OCI-LY1 (cell line): ENCODE measurements at regions not wholly inside any gene's neighbourhood (a gene's known extent, or its start where the extent isn't known, plus 50 kb on each side); places are given as distances from the start of the nearest gene placed in this dataset.
A peak's percentile ranks its signal among the peaks of the same experiment; 100 is the strongest.

Experiments
- H2AFZ ChIP-seq: fragments of 200-600 bp; sonication (generic), shearing (Covaris generic); 2 replicates; pipeline ENCODE4 v1.6.0; 2014; ENCODE audit warnings: antibody characterized with exemption, mild to moderate bottlenecking, low read length
- H3F3A ChIP-seq: fragments of 200-600 bp; sonication (generic), shearing (Covaris generic); 2 replicates; pipeline ENCODE4 v1.6.0; 2014; ENCODE audit warnings: mild to moderate bottlenecking, antibody characterized with exemption, low read length, moderate library complexity; ENCODE audit not compliant: insufficient read depth
- H3K27ac ChIP-seq: fragments of 200-600 bp; sonication (generic); 2 replicates; pipeline ENCODE4 v1.5.1; 2014; ENCODE audit warnings: low read length, mixed run types, mild to moderate bottlenecking, low read depth; ENCODE audit not compliant: poor library complexity, severe bottlenecking
- H3K27me3 ChIP-seq: fragments of 200-600 bp; sonication (generic); 2 replicates; pipeline ENCODE4 v1.6.0; 2014; ENCODE audit warnings: antibody characterized with exemption, mild to moderate bottlenecking, low read length, moderate library complexity; ENCODE audit not compliant: insufficient read depth
- H3K36me3 ChIP-seq: fragments of 200-600 bp; sonication (generic); 2 replicates; pipeline ENCODE4 v1.6.1; 2014; ENCODE audit warnings: mild to moderate bottlenecking, antibody characterized with exemption, low read length, moderate library complexity, mixed read lengths; ENCODE audit not compliant: insufficient read depth
- H3K4me1 ChIP-seq: fragments of 200-600 bp; sonication (generic); 2 replicates; pipeline ENCODE4 v1.5.1; 2014; ENCODE audit warnings: mild to moderate bottlenecking, low read length, moderate library complexity; ENCODE audit not compliant: insufficient read depth, severe bottlenecking
- H3K4me2 ChIP-seq: fragments of 200-600 bp; sonication (generic), shearing (Covaris generic); 2 replicates; pipeline ENCODE4 v1.6.1; 2014; ENCODE audit warnings: low read length
- H3K4me3 ChIP-seq: fragments of 200-600 bp; sonication (generic); 2 replicates; pipeline ENCODE4 v1.5.1; 2014; ENCODE audit warnings: low read length, low read depth, mild to moderate bottlenecking, mixed read lengths; ENCODE audit not compliant: poor library complexity, severe bottlenecking
- H3K79me2 ChIP-seq: fragments of 200-600 bp; shearing (Covaris generic); 2 replicates; pipeline ENCODE4 v1.6.1; 2016; ENCODE audit warnings: mixed run types, low read length, mixed read lengths; ENCODE audit not compliant: insufficient read depth
- H3K9ac ChIP-seq: fragments of 200-600 bp; sonication (generic), shearing (Covaris generic); 2 replicates; pipeline ENCODE4 v1.6.1; 2014; ENCODE audit warnings: mild to moderate bottlenecking, low read length, mixed read lengths
- H3K9me2 ChIP-seq: fragments of 200-600 bp; sonication (generic), shearing (Covaris generic); 2 replicates; pipeline ENCODE4 v1.6.1; 2014; ENCODE audit warnings: low read depth, mild to moderate bottlenecking, low read length, mixed read lengths
- H3K9me3 ChIP-seq: fragments of 200-600 bp; shearing (Covaris generic); 2 replicates; pipeline ENCODE4 v1.6.1; 2014; ENCODE audit warnings: low read length, mixed read lengths
- H4K20me1 ChIP-seq: fragments of 200-600 bp; sonication (generic), shearing (Covaris generic); 2 replicates; pipeline ENCODE4 v1.6.0; 2016; ENCODE audit warnings: mild to moderate bottlenecking, low read length; ENCODE audit not compliant: insufficient read depth
- EZH2 ChIP-seq: fragments of 200-600 bp; sonication (generic), shearing (Covaris generic); IDR thresholded peaks from 2 replicates; pipeline ENCODE4 v1.8.0; 2017; ENCODE audit warnings: borderline replicate concordance, mixed run types, mild to moderate bottlenecking, antibody characterized with exemption, low read length, moderate library complexity, mixed read lengths
- TF ChIP-seq, protein P1 (sequence below): fragments of 200-600 bp; sonication (generic), shearing (Covaris generic); IDR thresholded peaks from 2 replicates; pipeline ENCODE4 v1.5.1; 2017; ENCODE audit warnings: mild to moderate bottlenecking, antibody characterized with exemption, low read length, moderate library complexity, mixed read lengths

DNA sequence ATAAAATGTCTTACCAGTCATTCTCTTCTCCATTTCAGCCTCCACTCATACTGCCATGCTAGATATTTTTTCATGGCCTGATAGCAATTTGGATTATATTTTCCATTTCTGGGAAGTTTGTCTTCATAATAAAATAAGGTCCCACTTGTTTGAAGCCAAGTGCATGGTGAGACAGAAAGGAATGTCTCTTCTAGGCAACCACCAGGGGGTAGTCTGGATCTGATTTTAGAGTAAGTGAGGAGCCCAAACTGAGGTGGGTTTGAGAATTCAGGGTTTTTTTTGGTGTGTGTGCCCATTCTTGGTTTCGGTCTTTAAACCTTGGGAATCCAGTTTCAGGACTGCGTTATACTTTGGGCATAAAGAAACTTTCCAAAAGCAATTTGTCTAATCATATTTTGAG is 315.5 kb downstream of the RPRM start:
- H3K9ac ChIP-seq, result no peak overlapping the region
- H3K4me1 ChIP-seq, result no peaks in the 10 kb centered on the region
- no peaks in the 10 kb centered on the region for H3K9me2 ChIP-seq
- no peak overlapping the region for H3K4me2 ChIP-seq
- H3K27ac ChIP-seq, result no peak overlapping the region
- no peaks in the 10 kb centered on the region for H3K79me2 ChIP-seq
- TF ChIP-seq, protein P1, sequence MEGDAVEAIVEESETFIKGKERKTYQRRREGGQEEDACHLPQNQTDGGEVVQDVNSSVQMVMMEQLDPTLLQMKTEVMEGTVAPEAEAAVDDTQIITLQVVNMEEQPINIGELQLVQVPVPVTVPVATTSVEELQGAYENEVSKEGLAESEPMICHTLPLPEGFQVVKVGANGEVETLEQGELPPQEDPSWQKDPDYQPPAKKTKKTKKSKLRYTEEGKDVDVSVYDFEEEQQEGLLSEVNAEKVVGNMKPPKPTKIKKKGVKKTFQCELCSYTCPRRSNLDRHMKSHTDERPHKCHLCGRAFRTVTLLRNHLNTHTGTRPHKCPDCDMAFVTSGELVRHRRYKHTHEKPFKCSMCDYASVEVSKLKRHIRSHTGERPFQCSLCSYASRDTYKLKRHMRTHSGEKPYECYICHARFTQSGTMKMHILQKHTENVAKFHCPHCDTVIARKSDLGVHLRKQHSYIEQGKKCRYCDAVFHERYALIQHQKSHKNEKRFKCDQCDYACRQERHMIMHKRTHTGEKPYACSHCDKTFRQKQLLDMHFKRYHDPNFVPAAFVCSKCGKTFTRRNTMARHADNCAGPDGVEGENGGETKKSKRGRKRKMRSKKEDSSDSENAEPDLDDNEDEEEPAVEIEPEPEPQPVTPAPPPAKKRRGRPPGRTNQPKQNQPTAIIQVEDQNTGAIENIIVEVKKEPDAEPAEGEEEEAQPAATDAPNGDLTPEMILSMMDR, result peak; percentile 59
- no peak for TF ChIP-seq EZH2
- no peak overlapping the region for H3K4me3 ChIP-seq
- no peaks in the 10 kb centered on the region for H3F3A ChIP-seq
- no peaks in the 10 kb centered on the region for H3K36me3 ChIP-seq
- H3K27me3 ChIP-seq, result no peaks in the 10 kb centered on the region
- no peaks in the 10 kb centered on the region for H4K20me1 ChIP-seq
- H3K9me3 ChIP-seq, result no peaks in the 10 kb centered on the region
- H2AFZ ChIP-seq, result no peak overlapping the region

- no peaks in the 10 kb centered on the region for H3K9me3 ChIP-seq
These were observed 321.8 kb downstream of the RPRM start for GRCh38 chr2:153156743-153157142.

GRCh38 chr2:153152036-153152435 is 326.5 kb downstream of the RPRM start:
- Histone ChIP-seq H3K36me3 (no peaks in the 10 kb centered on the region), H3K9me2 (no peaks in the 10 kb centered on the region), H2AFZ (no peak overlapping the region), H3F3A (no peaks in the 10 kb centered on the region), H3K27me3 (no peaks in the 10 kb centered on the region), H4K20me1 (no peaks in the 10 kb centered on the region), H3K4me1 (no peaks in the 10 kb centered on the region), H3K79me2 (no peaks in the 10 kb centered on the region), H3K9me3 (no peaks in the 10 kb centered on the region), H3K27ac (no peak overlapping the region), H3K4me2 (no peak overlapping the region), H3K4me3 (no peak overlapping the region), H3K9ac (no peak overlapping the region)
- TF ChIP-seq, protein P1, result no peak
- TF ChIP-seq EZH2, result no peak

More at GRCh38 chr2:153156743-153157142, 321.8 kb downstream of the RPRM start:
- no peaks in the 10 kb centered on the region for H3K36me3 ChIP-seq
- no peaks in the 10 kb centered on the region for H3K79me2 ChIP-seq
- no peaks in the 10 kb centered on the region for H3K27me3 ChIP-seq
- no peaks in the 10 kb centered on the region for H3K4me1 ChIP-seq
- H3K9ac ChIP-seq, result no peak overlapping the region
- H3K4me2 ChIP-seq, result no peak overlapping the region
- no peak overlapping the region for H2AFZ ChIP-seq
- TF ChIP-seq, protein P1, result no peak
- TF ChIP-seq EZH2, result no peak
- H3K27ac ChIP-seq, result no peak overlapping the region
- H3K9me2 ChIP-seq, result no peaks in the 10 kb centered on the region
- no peaks in the 10 kb centered on the region for H4K20me1 ChIP-seq
- H3K4me3 ChIP-seq, result no peak overlapping the region
- H3F3A ChIP-seq, result no peaks in the 10 kb centered on the region
